ENCODE measurements at regions not wholly inside any gene's neighbourhood (a gene's known extent, or its start where the extent isn't known, plus 50 kb on each side); places are given as distances from the start of the nearest gene placed in this dataset.

DNA sequence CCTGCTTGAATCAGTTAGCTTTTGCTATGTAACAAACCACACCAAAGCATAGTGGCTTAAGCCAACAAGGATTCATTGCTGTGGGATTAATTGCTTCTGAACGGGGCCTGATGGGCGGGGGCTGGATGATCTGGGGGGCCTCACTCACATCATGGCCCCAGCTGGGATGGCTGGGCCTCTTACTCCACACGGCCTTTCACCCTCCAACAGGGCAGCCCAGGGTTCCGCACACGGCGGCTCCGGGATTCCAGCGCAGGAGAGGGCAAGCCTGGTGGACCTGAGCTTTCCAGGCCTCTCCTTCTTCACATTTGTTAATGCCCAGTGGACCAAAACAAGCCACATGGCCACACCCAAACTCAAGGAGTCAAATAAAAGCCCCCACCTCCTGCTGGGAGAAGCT is 86.3 kb upstream of the PHLPP1 start:
- TF ChIP-seq EZH2 (IDR thresholded peaks at IDR 0.05; ENCODE audit: insufficient read depth, poor library complexity, severe bottlenecking) (no peak), EZH2phosphoT487 (IDR thresholded peaks at IDR 0.05; ENCODE audit: insufficient read depth, low read depth) (no peak)

Measured in GM23248 (cell line).